Vagina (tissue), 2 donors: ENCODE measurements at regions not wholly inside any gene's neighbourhood (a gene's known extent, or its start where the extent isn't known, plus 50 kb on each side); places are given as distances from the start of the nearest gene placed in this dataset.

Experiments used
- DNase-seq, 2 donors: peaks; one replicate each; pipeline ENCODE4 v3.0.0-alpha.2; 2017; ENCODE audit errors: extremely low spot score in 2 of 2
- H3K27ac ChIP-seq: fragments of 200-600 bp; sonication (generic); one replicate; pipeline ENCODE4 v1.5.1; 2019
- H3K27me3 ChIP-seq: fragments of 200-600 bp; sonication (generic); one replicate; pipeline ENCODE4 v1.5.1; 2019
- H3K36me3 ChIP-seq, 2 donors: fragments of 200-600 bp; sonication (generic); one replicate each; pipeline ENCODE4 v1.5.1; 2017 to 2019
- H3K4me1 ChIP-seq: fragments of 200-600 bp; sonication (generic); one replicate; pipeline ENCODE4 v1.5.1; 2019
- H3K4me3 ChIP-seq, 2 donors: fragments of 200-600 bp; sonication (generic); 1 replicate in 1 of 2; 2 replicates in 1 of 2; pipeline ENCODE4 v1.5.1; 2016 to 2019
- H3K9me3 ChIP-seq: fragments of 200-600 bp; sonication (generic); one replicate; pipeline ENCODE4 v1.5.1; 2019
- CTCF ChIP-seq, 3 experiments: fragments of 450-650 bp in 2 of 3; fragments of 200-600 bp in 1 of 3; sonication (generic) in 1 of 3; IDR thresholded peaks; one replicate each; pipeline ENCODE4 v1.5.1; 2017 to 2019; ENCODE audit warnings: antibody characterized with exemption in 3 of 3, mild to moderate bottlenecking in 2 of 3, moderate library complexity in 2 of 3
- POLR2A ChIP-seq, 2 donors: fragments of 450-650 bp; IDR thresholded peaks; one replicate each; pipeline ENCODE4 v1.6.1; 2017; ENCODE audit warnings: antibody characterized with exemption in 2 of 2, mild to moderate bottlenecking in 2 of 2, moderate library complexity in 2 of 2
- POLR2AphosphoS5 ChIP-seq, 2 donors: sonication (generic); formaldehyde crosslinking; IDR thresholded peaks; one replicate each; pipeline ENCODE4 v1.9.0; 2017; ENCODE audit warnings: antibody characterized with exemption in 2 of 2, mild to moderate bottlenecking in 2 of 2, low read depth in 1 of 2; ENCODE audit not compliant: insufficient read depth in 1 of 2
- intact Hi-C: fragments of 100-400 bp; cut with DNase I; formaldehyde crosslinking; loops from one replicate; pipeline ENCODE4 v1.15.1; 2023

- H3K4me1 ChIP-seq: no peaks in the 10 kb centered on the region
- intact Hi-C loops: no loop called here
- H3K27me3 ChIP-seq: no peaks in the 10 kb centered on the region
- no peak overlapping the region for H3K4me3 ChIP-seq
- no peak for TF ChIP-seq POLR2A (IDR thresholded peaks at IDR 0.05)
- H3K27ac ChIP-seq: no peak overlapping the region
- H3K36me3 ChIP-seq: no peaks in the 10 kb centered on the region
- peaks cover 4% of the 10 kb centered on the region for H3K9me3 ChIP-seq
- no peak for DNase-seq
Observed at GRCh38 chr10:130854151-130854550, 457.4 kb downstream of the TCERG1L start.

- H3K27ac ChIP-seq: no peak overlapping the region
- no peaks in the 10 kb centered on the region for H3K27me3 ChIP-seq
- no peaks in the 10 kb centered on the region for H3K36me3 ChIP-seq
- no peak overlapping the region for H3K4me3 ChIP-seq
- peaks cover 4% of the 10 kb centered on the region for H3K9me3 ChIP-seq
- no peak for TF ChIP-seq POLR2AphosphoS5 (IDR thresholded peaks at IDR 0.05; ENCODE audit: insufficient read depth in 1 of 2, low read depth in 1 of 2)
- no peak for TF ChIP-seq CTCF (IDR thresholded peaks at IDR 0.05)
- no peak for TF ChIP-seq POLR2A (IDR thresholded peaks at IDR 0.05)
- intact Hi-C loops: no loop called here
- H3K4me1 ChIP-seq: no peaks in the 10 kb centered on the region
- DNase-seq: no peak
Observed at GRCh38 chr10:130857631-130858295, 453.8 kb downstream of the TCERG1L start.

GRCh38 chr10:130858626-130859025 lies 452.9 kb downstream of the TCERG1L start:
- H3K27ac ChIP-seq: no peak overlapping the region
- H3K27me3 ChIP-seq: no peaks in the 10 kb centered on the region
- no peaks in the 10 kb centered on the region for H3K36me3 ChIP-seq
- no peak overlapping the region for H3K4me3 ChIP-seq
- intact Hi-C loops: no loop called here
- peaks cover 4% of the 10 kb centered on the region for H3K9me3 ChIP-seq
- DNase-seq: no peak
- TF ChIP-seq POLR2A (IDR thresholded peaks at IDR 0.05) (no peak), POLR2AphosphoS5 (IDR thresholded peaks at IDR 0.05; ENCODE audit: insufficient read depth in 1 of 2, low read depth in 1 of 2) (no peak), CTCF (IDR thresholded peaks at IDR 0.05) (no peak)
- no peaks in the 10 kb centered on the region for H3K4me1 ChIP-seq

GRCh38 chr10:130859427-130859826 lies 452.1 kb downstream of the TCERG1L start:
- H3K27ac ChIP-seq: no peak overlapping the region
- H3K4me3 ChIP-seq: no peak overlapping the region
- H3K9me3 ChIP-seq: peaks cover 4% of the 10 kb centered on the region
- no peaks in the 10 kb centered on the region for H3K36me3 ChIP-seq
- H3K27me3 ChIP-seq: no peaks in the 10 kb centered on the region
- DNase-seq: peak in 1 of 2 donors; percentile 67
- TF ChIP-seq CTCF (IDR thresholded peaks at IDR 0.05): no peak
- TF ChIP-seq POLR2AphosphoS5 (IDR thresholded peaks at IDR 0.05; ENCODE audit: insufficient read depth in 1 of 2, low read depth in 1 of 2): no peak
- no peak for TF ChIP-seq POLR2A (IDR thresholded peaks at IDR 0.05)
- intact Hi-C loops: no loop called here
- no peaks in the 10 kb centered on the region for H3K4me1 ChIP-seq

GRCh38 chr10:130862122-130862521 lies 449.4 kb downstream of the TCERG1L start:
- no peak overlapping the region for H3K27ac ChIP-seq
- no peaks in the 10 kb centered on the region for H3K4me1 ChIP-seq
- H3K4me3 ChIP-seq: no peak overlapping the region
- intact Hi-C loops: no loop called here
- H3K9me3 ChIP-seq: no peaks in the 10 kb centered on the region
- no peaks in the 10 kb centered on the region for H3K36me3 ChIP-seq
- DNase-seq: peak in 1 of 2 donors; percentile 91
- no peak for TF ChIP-seq CTCF (IDR thresholded peaks at IDR 0.05)
- TF ChIP-seq POLR2A (IDR thresholded peaks at IDR 0.05): no peak
- no peak for TF ChIP-seq POLR2AphosphoS5 (IDR thresholded peaks at IDR 0.05; ENCODE audit: insufficient read depth in 1 of 2, low read depth in 1 of 2)
- H3K27me3 ChIP-seq: no peaks in the 10 kb centered on the region
